Testis (tissue), 2 donors: ENCODE measurements at regions not wholly inside any gene's neighbourhood (a gene's known extent, or its start where the extent isn't known, plus 50 kb on each side); places are given as distances from the start of the nearest gene placed in this dataset.

ENCODE experiments used
- POLR2A ChIP-seq: fragments of 450-650 bp; IDR thresholded peaks from one replicate; pipeline ENCODE4 v1.6.1; 2017; ENCODE audit warnings: antibody characterized with exemption, mild to moderate bottlenecking, moderate library complexity
- TF ChIP-seq, protein P1 (sequence below), 3 experiments: fragments of 450-650 bp in 2 of 3; fragments of 200-600 bp in 1 of 3; sonication (generic) in 1 of 3; IDR thresholded peaks; one replicate each; pipeline ENCODE4 v1.5.1; 2016 to 2019; ENCODE audit warnings: antibody characterized with exemption in 3 of 3, mild to moderate bottlenecking in 2 of 3, moderate library complexity in 1 of 3

GRCh38 chr1:84083307-84083706, 60.8 kb upstream of the PRKACB start:
- TF ChIP-seq, protein P1, sequence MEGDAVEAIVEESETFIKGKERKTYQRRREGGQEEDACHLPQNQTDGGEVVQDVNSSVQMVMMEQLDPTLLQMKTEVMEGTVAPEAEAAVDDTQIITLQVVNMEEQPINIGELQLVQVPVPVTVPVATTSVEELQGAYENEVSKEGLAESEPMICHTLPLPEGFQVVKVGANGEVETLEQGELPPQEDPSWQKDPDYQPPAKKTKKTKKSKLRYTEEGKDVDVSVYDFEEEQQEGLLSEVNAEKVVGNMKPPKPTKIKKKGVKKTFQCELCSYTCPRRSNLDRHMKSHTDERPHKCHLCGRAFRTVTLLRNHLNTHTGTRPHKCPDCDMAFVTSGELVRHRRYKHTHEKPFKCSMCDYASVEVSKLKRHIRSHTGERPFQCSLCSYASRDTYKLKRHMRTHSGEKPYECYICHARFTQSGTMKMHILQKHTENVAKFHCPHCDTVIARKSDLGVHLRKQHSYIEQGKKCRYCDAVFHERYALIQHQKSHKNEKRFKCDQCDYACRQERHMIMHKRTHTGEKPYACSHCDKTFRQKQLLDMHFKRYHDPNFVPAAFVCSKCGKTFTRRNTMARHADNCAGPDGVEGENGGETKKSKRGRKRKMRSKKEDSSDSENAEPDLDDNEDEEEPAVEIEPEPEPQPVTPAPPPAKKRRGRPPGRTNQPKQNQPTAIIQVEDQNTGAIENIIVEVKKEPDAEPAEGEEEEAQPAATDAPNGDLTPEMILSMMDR (IDR thresholded peaks at IDR 0.05), result no peak
- TF ChIP-seq POLR2A, result no peak
